GM18499 (cell line): ENCODE measurements at regions not wholly inside any gene's neighbourhood (a gene's known extent, or its start where the extent isn't known, plus 50 kb on each side); places are given as distances from the start of the nearest gene placed in this dataset.
"Not testable (repeated sequence)": the region's sequence is repeated elsewhere in the genome, so short reads cannot be mapped to it uniquely, and the experiment has no call there.

Experiments
- ATAC-seq: cut with Tn5 transposase; IDR thresholded peaks from one replicate; pipeline ENCODE4 v1.9.1; 2021; ENCODE audit warnings: moderate number of reproducible peaks; ENCODE audit not compliant: insufficient read depth, unreplicated experiment

- ATAC-seq: no peak
These were observed 151.3 kb downstream of the TFCP2L1 start for GRCh38 chr2:121133551-121134319.

DNA sequence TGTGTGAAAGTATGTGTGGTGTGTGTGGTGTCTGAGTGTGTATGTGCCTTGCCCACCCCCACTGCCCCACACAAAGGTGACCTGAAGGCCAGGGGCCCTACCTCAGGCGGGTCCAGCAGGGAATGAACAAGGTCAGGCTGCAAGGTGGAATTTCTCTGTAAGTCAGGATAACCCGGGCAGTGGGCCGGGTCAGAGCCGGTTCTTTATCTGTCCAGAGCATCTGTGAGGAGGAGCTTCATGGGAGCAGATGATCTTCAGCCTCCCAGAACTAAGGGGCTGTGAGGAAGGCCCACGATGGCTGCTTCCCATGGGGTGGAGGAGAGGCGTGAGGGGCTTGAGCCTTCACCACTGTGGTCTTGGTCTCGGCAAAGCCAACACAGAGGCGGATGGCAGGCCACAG, 150.3 kb downstream of the TFCP2L1 start:
- ATAC-seq: no peak

GRCh38 chr2:121135168-121135853, 149.7 kb downstream of the TFCP2L1 start:
- ATAC-seq: no peak

DNA sequence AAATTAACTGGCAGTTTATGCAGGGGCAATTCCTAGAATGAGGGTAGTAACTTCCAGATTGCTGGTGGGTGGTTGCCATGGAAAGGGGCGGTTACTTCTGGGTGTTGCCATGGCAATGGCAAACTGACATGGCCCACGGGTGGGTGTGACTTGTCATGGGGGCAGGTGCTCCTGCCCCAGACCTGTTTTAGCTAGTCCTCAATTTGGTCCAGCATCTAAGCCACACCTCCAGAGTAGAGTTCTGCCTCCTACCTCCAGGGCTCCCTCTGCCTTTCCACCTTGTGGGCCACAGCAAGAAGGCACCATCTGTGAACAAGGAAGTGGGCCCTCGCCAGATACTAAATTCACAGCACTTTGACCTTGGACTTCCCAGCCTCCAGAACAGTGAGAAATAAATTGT, 148.7 kb downstream of the TFCP2L1 start:
- no peak for ATAC-seq

DNA sequence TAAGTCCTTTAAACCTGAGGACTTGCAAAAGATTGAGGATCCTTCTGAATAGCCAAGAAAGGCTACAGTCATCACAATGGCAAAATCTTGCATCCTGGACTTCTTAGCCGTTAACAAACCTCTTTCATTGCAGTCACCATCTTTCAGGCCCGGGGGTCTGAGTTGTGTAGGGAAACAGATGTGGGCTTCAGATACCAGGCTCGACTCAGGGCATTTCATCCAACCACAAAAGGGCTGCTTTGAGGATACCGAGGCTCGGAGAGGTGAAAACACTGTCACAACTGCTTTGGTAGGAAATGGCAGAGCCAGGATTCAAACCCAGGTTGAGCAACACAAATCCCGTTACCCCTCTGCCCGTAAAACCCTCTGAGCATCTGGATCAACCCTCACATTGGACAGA, 147.4 kb downstream of the TFCP2L1 start:
- no peak for ATAC-seq

DNA sequence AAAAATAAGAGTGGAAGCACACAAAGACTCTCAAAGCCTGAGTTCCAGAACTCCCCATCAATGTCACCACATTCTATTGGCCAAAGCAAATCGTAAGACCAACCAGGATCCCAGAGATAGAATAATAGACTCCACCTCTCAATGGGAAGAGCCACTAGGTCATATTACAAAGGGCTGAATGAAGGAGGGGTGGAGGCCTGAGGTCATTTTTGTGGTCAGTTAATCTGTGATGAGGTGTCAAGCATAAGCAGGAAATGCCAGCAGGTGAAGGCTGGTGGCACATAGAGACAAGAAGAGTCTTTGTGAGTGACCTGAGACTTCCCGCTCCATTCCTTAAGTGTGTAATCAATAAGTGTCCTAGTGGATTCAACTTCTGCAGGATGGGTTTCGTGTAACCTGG, 144.3 kb downstream of the TFCP2L1 start:
- ATAC-seq: no peak

- no peak for ATAC-seq
These were observed 142.6 kb downstream of the TFCP2L1 start for GRCh38 chr2:121142452-121142851.

DNA sequence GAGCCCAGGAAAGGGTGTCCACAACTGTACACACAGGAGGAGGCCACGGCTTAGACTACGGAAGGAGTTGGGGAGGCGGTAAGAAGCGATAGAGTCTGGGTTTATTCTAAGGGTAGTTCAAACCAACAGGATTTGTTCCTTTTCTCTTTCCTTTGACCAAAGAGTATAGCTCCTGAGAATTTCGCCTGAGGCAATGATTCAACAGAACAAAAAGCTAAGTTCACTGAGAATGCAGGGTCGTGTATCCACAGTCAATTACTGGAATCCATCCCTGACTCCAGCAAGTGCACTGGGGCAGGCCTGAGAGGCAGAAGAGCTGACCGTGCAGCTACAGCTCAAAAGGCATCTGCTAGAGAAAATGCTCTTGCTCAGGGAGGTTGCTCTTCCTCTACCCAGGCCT, 140.9 kb downstream of the TFCP2L1 start:
- ATAC-seq: no peak

- no peak for ATAC-seq
These were observed 138.4 kb downstream of the TFCP2L1 start for GRCh38 chr2:121146630-121147029.

GRCh38 chr2:121147766-121148165, 137.2 kb downstream of the TFCP2L1 start:
- no peak for ATAC-seq

- ATAC-seq: no peak
These were observed 136.5 kb downstream of the TFCP2L1 start for GRCh38 chr2:121148481-121148880.

GRCh38 chr2:121149384-121149783, 135.6 kb downstream of the TFCP2L1 start:
- ATAC-seq: no peak

- no peak for ATAC-seq
These were observed 134.9 kb downstream of the TFCP2L1 start for GRCh38 chr2:121150126-121150525.

DNA sequence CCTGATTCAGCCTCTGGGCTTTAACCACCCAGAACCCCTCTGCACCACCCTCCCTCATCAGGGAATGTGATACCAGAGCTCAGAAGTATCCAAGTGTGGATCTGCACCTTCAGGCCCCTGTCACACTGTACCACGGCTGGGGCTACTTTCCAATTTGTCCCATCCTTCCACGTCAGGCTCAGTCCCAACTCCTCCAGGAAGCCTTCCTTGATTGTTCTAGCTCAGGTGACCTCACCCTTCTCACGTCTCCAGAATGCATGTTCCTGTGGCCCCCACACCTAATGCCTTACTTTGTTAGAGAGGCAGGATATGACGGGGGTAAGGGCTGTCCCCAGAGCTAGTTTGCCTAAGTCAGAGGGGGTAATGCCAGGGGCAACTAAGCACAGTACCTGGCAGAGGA, 134.3 kb downstream of the TFCP2L1 start:
- no peak for ATAC-seq

- ATAC-seq: no peak
These were observed 133.5 kb downstream of the TFCP2L1 start for GRCh38 chr2:121151311-121152109.

DNA sequence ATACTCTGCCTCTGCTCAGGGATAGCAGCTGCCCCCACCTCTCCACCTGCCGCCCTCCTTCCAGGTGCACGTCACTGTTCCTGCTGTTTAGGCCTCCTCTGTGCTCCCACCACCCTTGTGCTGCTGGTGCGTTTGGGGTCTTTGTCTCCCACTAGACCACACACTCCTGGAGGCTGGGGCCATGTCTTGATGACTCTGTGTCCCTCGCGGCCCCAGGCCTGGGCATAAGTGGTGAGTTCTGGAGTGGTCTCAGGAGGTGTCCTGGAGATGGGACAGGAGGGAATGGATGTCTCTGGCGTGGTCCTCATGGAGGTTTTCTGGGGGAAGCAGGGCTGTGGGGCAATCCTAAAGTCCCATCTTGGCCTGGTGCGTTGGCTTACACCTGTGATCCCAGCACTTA, 132.1 kb downstream of the TFCP2L1 start:
- ATAC-seq: no peak

DNA sequence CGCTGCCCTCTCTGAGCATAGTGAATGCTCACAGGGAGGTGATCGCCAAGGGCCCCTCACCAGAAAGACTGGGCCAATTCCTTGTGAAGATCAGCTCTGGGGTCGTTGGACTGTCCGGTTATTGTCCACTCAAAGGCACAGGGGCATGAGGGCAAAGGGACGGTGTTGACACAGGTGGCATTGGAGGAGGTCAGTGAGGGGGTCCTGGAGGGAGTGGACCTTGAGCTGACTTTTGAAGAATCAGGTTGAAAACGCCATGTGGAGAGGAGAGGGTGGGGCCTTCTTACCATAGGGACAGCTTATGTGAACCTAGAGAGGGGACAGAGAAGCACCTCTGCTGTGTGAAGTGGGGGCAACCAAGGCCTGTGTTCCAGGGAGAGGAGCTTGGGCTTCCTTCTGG, 131.5 kb downstream of the TFCP2L1 start:
- ATAC-seq: no peak

DNA sequence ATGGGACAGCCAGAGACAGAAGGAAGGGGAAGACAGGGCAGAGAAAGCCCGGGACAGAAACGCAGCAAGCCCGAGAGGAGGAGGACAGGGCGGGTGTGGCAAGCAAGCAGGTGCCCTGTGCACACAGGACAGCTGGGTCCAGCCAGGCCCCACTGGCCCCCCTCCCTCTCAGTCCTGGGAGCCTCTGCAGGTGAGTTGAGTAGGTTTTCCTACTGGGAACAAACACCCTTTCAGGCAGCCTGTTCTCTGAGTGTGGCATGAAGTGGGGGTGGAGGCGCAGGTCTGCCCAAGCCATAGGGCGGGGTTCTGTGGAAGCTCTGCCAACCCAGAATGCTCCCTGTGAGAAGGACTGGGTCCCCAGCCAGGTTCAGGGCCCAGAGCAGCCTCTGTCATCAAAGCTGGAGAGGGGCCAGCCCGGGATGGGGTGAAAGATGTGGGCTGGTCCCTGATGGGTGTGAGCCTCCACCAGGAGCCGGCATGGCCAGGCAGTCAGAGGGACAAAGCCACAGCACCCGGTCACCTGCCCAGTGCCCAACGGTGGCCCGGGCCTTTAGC, 129.4 kb downstream of the TFCP2L1 start:
- ATAC-seq: no peak

DNA sequence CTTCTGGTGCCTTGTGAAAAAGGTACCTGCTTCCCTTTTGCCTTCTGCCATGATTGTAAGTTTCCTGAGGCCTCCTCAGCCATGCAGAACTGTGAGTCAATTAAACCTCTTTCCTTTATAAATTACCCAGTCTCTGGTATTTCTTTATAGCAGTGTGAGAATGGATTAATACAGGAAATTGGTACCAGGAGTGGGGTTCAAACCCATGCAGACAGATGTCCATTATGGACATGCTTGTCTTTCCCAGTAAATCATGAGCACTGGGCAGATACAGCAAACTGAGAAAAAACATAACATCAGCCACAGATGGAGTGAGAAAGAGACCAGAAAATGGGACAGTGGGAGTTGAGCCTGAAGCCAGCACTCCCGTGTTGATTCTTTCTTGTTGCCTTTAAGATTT, 127.5 kb downstream of the TFCP2L1 start:
- ATAC-seq: not testable (repeated sequence)

DNA sequence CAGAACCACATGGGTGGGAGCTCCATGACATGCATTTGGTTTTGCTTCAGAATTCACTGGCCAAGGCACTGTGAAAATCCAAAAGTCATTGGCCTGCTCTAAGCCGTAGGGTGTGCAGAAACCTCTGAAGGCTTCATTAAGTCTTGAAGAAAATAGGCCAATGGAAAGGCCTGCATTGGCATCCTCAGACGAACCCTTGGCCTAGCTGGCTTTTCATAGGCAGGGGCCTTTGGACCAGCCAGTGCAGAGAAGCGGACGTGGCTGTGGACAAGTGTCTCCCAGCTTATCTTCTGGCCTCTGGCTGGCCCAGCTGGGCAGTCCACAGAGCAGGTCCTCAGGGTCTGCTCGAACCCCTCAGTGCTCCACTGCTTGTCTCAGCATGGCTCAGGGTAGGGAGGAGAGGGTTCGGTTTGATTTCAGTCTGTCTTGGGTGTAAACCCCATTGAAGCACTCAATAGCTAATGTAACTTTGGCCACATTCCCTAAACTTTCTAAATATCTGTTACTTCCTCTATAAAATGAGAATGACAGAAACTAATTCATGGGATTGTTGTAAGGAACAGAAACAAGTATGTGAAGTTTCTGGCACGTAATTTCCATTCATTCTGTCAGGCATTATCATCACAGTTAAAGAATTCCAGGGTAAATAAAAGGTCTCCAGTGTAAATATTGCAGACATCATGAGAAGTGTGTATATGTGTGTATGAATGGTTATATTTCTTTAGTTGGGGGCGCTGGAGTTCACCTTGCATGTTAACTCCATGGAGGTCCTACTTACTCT, 125.5 kb downstream of the TFCP2L1 start:
- no peak for ATAC-seq
